Tibial artery (tissue), 4 donors: ENCODE measurements at regions not wholly inside any gene's neighbourhood (a gene's known extent, or its start where the extent isn't known, plus 50 kb on each side); places are given as distances from the start of the nearest gene placed in this dataset.

ENCODE experiments used
- DNase-seq, 2 donors: peaks; one replicate each; pipeline ENCODE4 v3.0.0-alpha.2; 2019
- H3K27ac ChIP-seq, 2 donors: fragments of 200-600 bp; sonication (generic) in 1 of 2; 1 replicate in 1 of 2; 2 replicates in 1 of 2; pipeline ENCODE4 v1.5.1; 2018 to 2019; ENCODE audit warnings: mild to moderate bottlenecking in 1 of 2
- H3K27me3 ChIP-seq, 2 donors: fragments of 200-600 bp; sonication (generic) in 1 of 2; one replicate each; pipeline versions ENCODE4 v1.5.1 to v1.6.0; 2016 to 2019
- H3K36me3 ChIP-seq, 3 donors: fragments of 200-600 bp; sonication (generic) in 2 of 3; one replicate each; pipeline ENCODE4 v1.5.1; 2016 to 2019; ENCODE audit warnings: mild to moderate bottlenecking in 2 of 3
- H3K4me1 ChIP-seq, 4 donors: fragments of 200-600 bp; sonication (generic) in 2 of 4; 1 replicate in 3 of 4; 2 replicates in 1 of 4; pipeline ENCODE4 v1.5.1; 2016 to 2019
- H3K4me3 ChIP-seq, 2 donors: fragments of 200-600 bp; sonication (generic) in 1 of 2; 1 replicate in 1 of 2; 2 replicates in 1 of 2; pipeline ENCODE4 v1.5.1; 2018 to 2019; ENCODE audit warnings: mild to moderate bottlenecking in 2 of 2
- H3K9me3 ChIP-seq, 3 donors: fragments of 200-600 bp; sonication (generic) in 1 of 3; one replicate each; pipeline ENCODE4 v1.5.1; 2016 to 2019
- CTCF ChIP-seq, 2 experiments: fragments of 200-600 bp in 1 of 2; fragments of 450-650 bp in 1 of 2; IDR thresholded peaks; one replicate each; pipeline ENCODE4 v1.5.1; 2017 to 2019; ENCODE audit warnings: antibody characterized with exemption in 2 of 2, mild to moderate bottlenecking in 1 of 2, moderate library complexity in 1 of 2
- intact Hi-C: fragments of 100-400 bp; cut with DNase I; formaldehyde crosslinking; loops from one replicate; pipeline ENCODE4 v1.15.0; 2023; ENCODE audit warnings: low total_unique reads

DNA sequence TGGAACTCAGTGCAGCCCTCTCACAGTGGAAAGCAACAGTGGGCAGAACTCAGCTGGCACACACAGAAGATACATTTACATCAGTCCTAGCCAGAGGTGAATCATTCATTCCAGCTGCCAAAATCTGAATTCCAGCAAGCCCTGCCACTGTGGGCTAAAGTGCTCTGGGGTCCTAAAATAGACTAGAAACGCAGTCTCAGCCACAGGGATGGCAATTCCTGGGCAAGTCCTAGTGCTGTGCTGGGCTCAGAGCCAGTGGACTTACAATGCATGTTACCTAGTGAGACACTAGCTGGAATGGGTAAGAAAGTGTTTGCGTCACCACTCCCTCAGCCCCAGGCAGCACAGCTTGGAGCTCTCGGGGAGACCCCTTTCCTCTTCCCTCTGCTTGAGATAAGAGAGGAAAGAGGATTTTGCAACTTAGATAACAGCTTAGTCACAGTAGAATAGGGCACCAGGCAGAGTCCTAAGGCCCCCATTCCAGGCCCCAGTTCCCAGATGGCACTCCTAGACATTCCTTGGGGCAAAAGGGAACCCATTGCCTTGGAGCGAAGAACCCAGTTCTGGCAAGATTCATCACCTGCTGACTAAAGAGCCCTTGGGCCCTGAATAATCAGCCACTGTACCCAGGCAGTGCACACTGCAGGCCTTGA is 592.9 kb downstream of the FSCB start:
- H3K27me3 ChIP-seq, result no peaks in the 10 kb centered on the region
- DNase-seq, result no peak
- TF ChIP-seq CTCF (IDR thresholded peaks at IDR 0.05), result no peak
- no peak overlapping the region for H3K4me3 ChIP-seq
- H3K27ac ChIP-seq, result no peak overlapping the region
- no peaks in the 10 kb centered on the region for H3K9me3 ChIP-seq
- intact Hi-C loops, result no loop called here
- H3K4me1 ChIP-seq, result no peaks in the 10 kb centered on the region
- H3K36me3 ChIP-seq, result no peaks in the 10 kb centered on the region

DNA sequence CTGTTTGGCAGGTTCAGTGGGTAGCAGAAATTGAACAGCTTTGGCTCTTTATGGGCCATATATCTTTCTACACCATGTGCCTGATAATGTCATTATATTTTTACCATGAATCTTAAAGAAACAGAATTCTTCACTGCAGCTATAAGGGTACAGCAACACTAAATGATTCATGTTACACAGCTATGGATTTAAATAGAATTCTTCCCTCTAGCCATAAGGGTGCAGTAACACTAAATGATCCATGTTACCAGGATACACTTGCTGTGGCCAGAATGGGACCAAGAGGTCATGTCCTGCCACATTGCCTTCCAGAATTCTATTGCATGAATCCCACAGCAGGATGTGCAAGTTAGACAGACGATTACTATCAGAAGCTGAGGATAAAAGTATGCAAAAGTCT is 603.9 kb downstream of the FSCB start:
- Histone ChIP-seq H3K36me3 (no peaks in the 10 kb centered on the region), H3K27me3 (no peaks in the 10 kb centered on the region), H3K9me3 (no peaks in the 10 kb centered on the region), H3K27ac (no peak overlapping the region), H3K4me3 (no peak overlapping the region), H3K4me1 (no peaks in the 10 kb centered on the region)
- no peak for DNase-seq
- TF ChIP-seq CTCF (IDR thresholded peaks at IDR 0.05), result no peak
- intact Hi-C loops, result no loop called here

- H3K27ac ChIP-seq, result no peak overlapping the region
- no peaks in the 10 kb centered on the region for H3K27me3 ChIP-seq
- TF ChIP-seq CTCF (IDR thresholded peaks at IDR 0.05), result no peak
- no peak overlapping the region for H3K4me3 ChIP-seq
- no peaks in the 10 kb centered on the region for H3K9me3 ChIP-seq
- DNase-seq, result no peak
- no peaks in the 10 kb centered on the region for H3K4me1 ChIP-seq
- intact Hi-C loops, result no loop called here
- no peaks in the 10 kb centered on the region for H3K36me3 ChIP-seq
Observed at GRCh38 chr14:43901911-43902673, 605.0 kb downstream of the FSCB start.

DNA sequence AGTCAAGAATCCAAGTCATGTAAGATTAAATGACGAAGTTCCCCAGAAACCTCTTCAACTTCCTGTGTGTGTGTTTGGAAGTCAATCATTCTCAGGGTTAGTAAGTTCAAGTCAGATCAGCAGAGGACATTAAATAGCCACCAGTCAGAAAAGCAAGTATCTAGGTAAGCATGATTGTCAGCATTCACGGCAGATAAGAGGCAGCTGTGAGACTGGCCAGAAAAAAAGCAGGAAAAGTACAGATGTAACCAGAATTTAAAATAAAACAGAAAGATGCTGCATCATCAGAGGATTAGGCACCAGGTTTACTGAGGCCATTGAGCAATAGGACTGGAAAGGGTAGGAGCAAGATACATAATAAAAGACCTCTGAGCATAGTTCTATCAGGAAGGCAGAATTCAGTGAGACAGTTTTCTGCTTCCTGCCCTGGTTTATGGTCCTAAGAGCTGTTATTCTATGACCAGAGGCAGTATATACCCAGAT is 606.9 kb downstream of the FSCB start:
- no peaks in the 10 kb centered on the region for H3K9me3 ChIP-seq
- H3K4me3 ChIP-seq, result no peak overlapping the region
- DNase-seq, result no peak
- no peaks in the 10 kb centered on the region for H3K4me1 ChIP-seq
- no peaks in the 10 kb centered on the region for H3K27me3 ChIP-seq
- no peak for TF ChIP-seq CTCF (IDR thresholded peaks at IDR 0.05)
- H3K36me3 ChIP-seq, result no peaks in the 10 kb centered on the region
- H3K27ac ChIP-seq, result no peak overlapping the region
- intact Hi-C loops, result no loop called here

GRCh38 chr14:43898687-43899086 is 608.4 kb downstream of the FSCB start:
- H3K4me3 ChIP-seq, result no peak overlapping the region
- no peaks in the 10 kb centered on the region for H3K36me3 ChIP-seq
- DNase-seq, result no peak
- H3K27me3 ChIP-seq, result no peaks in the 10 kb centered on the region
- H3K4me1 ChIP-seq, result no peaks in the 10 kb centered on the region
- H3K27ac ChIP-seq, result no peak overlapping the region
- intact Hi-C loops, result no loop called here
- TF ChIP-seq CTCF (IDR thresholded peaks at IDR 0.05), result no peak
- H3K9me3 ChIP-seq, result no peaks in the 10 kb centered on the region
